Stimulated activated CD4-positive, alpha-beta T cell treated with anti-CD3 and anti-CD28 coated beads, Interleukin-12 subunit alpha, Interleukin-12 subunit beta, amount 100 ng/mL, for 24 hours (primary cell): ENCODE measurements at regions not wholly inside any gene's neighbourhood (a gene's known extent, or its start where the extent isn't known, plus 50 kb on each side); places are given as distances from the start of the nearest gene placed in this dataset.

Experiments used
- DNase-seq, 2 experiments: peaks; one replicate each; pipeline ENCODE4 v3.0.0-alpha.2; 2020; ENCODE audit warnings: low read depth in 2 of 2

GRCh38 chr2:145654746-145655145, 1134.8 kb upstream of the ZEB2 start:
- no peak for DNase-seq

DNA sequence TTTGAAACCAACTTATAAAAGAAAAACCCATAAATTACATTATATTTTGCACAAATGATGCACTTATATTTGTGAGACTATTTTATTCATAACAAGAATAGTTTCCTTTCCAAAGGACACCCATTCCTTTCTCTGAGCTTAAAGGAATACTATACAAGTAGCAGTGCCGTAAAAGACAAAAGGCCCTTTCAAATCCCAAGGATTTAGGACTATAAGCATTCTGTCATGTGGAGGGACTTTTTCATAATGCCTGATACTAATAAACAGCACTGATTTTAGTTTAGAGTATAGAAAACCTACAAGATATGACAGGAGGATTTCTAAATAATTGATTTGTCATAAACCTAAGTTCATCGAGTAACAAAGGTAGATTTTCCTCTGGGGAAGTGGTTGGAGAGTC, 1134.2 kb upstream of the ZEB2 start:
- no peak for DNase-seq

DNA sequence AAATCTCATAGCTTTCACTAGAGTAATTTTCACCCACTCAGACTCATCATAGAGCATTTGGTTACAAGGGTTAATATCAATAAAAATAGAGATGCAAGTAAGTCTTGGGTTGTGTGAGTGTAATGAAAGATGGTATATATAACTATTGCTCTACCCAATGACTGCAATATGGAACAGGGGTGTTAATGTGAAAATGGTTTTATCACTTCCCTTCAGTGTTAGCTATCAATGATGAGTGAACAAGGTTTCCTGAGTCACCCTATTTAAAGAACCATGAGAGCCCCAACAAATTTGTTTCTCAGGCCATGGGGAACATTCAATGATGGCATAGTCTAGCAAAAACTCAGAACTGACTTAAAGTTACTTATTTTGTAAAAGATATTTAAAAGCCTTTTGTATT, 1133.6 kb upstream of the ZEB2 start:
- DNase-seq = no peak

DNA sequence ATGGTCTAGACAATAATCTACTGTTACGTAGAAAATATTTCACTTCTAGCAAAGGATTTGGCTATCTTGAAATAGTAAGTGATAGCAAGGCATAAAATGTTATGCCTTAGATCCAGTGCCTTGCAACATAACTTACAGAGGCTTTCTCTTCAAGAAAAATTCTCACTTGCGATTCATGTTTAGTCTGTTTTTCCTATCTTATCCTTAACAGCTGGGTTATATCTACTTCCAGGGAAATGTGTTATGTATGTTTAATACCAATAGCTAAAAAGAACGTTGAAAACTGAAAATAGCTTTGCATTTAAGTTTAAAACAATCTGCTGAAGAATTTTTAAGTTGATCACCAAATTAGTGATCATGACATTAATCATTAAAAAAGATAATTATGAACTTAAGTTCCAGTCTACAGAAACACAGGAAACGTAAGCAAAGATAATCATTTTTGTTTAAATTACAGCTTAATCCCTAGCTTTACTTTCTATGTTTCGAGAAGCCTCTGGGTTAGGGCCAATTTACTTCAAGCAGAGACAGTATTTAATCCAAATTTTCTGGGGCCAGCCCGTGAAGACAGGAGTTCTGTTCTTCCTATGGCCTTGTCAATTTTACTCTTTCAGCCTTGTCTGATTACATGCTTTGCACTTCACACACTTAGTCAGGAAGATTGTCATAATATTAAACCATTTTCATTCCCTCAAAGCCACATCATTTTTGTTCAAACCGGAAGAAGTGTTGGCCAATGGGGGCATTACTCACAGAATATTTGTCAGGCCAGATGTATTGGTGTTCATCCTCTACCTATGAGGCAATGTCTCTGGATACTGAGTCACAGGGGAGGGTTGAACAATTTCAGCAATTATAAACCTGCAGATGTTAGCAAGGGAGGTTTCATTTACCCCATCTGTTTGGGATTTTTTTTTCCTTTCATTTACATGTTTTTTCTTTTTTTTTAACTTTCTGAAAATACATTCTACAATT, 1132.9 kb upstream of the ZEB2 start:
- no peak for DNase-seq

DNA sequence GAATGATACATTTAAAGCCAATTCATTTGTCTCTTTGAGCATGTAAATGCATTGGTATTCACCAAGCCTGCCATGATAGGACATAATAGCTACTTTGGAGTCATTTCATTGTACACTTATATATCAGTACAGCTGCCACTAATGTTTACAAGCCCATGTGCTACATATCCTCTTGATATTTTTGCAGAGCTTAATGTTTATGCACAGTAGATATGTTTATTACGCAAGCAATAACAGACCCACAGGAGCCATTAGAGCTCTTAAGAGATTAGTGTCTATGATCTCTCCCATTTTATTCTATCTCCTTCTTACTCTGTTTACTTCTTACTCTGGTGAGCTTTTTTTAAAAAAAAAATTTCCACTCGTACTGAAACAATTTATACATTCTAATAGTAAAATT, 1132.1 kb upstream of the ZEB2 start:
- DNase-seq = no peak

DNA sequence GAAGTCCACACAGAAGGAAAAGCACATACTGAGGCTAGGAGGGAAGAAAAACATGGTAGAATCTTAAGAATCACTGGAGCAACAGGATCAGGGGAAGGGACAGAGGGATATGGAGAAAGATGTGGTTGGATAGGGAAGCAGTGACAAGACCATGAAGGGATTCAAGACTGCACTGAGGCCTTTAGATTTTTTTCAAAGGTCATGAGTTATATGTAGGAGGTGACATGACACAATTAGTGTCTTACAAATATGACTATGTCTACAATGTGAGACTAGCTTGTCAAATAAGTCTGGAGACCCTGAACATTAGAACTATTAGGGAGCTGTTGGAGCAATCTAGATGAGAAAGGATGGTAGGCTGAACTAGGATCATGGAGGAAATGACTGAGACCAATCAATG, 1130.3 kb upstream of the ZEB2 start:
- DNase-seq = no peak

DNA sequence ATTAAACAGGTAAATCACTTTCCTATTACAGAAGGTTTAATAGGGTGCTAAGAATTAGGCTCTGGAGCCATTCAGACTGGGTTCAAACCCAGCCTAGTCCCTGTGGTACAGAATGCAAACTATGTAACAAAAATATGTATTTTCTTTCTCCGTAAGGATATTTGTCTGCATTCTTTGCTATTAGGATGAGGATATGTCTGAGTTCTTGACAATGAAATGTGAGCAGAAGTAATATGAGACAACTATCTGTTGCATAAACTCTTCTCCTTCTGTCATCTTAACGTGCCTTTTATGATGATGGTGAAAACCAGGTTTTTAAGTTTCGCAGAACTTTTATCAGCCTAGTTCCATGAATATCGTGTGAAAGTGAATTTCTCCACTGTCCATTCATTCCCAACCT, 1129.1 kb upstream of the ZEB2 start:
- DNase-seq = no peak

DNA sequence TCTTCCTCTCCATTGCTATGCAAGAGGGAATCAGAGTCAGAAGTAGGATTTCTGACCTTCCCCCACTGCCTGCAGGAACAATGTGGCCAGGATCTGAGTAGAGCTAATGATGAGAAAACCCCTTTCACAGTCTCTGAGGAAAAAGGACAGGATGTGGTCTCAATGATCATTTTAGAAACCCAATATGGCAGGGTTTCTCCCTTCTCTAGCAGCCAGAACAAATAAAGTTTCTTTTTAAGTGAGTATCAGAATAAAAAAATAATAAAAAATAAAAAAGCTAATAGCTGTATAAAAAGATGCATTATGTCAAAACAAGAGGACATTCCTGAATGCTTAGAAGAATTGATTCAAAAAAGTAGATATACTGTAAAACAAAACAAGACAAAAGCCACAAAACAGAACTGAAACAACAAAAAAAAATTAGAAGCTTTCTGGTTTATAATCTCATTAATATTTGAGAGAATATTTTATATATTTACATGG, 1124.9 kb upstream of the ZEB2 start:
- DNase-seq = no peak

DNA sequence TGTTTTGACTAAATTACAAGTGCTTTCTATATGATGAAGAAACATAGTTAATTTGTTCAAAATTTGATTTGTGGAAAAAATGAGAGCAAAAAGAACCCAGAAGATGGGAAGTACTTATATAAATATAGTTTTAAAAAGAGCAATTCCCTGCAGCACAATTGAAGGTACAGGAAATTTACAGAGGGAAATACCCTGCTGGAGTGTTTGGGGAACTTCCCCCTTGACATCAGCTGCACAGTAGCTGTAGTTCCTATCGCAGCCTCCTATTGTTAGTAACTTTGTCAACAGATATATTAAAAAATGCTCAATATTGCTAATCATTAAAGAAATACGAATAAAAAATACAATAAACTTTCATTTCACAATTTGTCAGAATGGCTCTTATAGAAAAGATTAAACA, 1118.8 kb upstream of the ZEB2 start:
- no peak for DNase-seq

GRCh38 chr2:145635706-145636427, 1115.9 kb upstream of the ZEB2 start:
- DNase-seq = no peak

DNA sequence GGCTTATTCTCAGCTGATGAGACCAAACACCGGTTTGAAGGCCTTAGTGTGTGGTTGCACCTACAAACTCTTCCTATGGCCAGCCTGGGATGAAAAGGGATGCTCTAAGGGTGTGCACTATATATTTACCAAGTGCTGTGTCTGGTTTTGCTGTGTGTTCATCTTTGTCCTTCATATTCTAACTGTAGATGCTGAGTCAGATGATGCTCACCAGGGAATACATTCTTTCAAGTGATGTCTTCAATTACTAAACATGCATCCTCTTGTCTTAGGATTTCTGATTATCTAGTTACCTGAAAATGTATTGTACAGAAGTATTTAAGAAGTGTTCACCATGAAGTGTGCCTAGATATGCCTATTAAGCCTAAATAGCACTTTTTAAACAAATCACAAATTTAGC, 1111.6 kb upstream of the ZEB2 start:
- no peak for DNase-seq

GRCh38 chr2:145626301-145626700, 1106.4 kb upstream of the ZEB2 start:
- no peak for DNase-seq

GRCh38 chr2:145625111-145625510, 1105.2 kb upstream of the ZEB2 start:
- no peak for DNase-seq

DNA sequence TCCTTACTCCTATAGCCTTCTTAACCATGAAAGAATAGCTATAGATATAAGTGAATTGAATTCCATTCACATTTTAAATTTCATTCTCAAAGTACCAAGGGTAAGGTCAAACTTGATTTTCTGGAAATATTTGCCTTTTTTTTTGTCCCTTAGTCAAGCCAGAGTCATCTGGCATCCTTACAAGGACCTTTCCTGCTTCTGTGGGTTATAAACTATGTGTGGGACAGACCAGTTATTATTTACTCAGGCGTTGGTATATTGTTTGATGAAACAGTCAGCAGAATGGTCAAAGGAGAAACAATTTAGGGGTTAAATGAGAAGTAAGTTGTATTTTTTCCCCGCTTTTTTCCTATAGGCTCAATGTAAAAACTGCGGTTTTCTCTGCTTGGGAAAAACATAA, 1103.2 kb upstream of the ZEB2 start:
- no peak for DNase-seq

DNA sequence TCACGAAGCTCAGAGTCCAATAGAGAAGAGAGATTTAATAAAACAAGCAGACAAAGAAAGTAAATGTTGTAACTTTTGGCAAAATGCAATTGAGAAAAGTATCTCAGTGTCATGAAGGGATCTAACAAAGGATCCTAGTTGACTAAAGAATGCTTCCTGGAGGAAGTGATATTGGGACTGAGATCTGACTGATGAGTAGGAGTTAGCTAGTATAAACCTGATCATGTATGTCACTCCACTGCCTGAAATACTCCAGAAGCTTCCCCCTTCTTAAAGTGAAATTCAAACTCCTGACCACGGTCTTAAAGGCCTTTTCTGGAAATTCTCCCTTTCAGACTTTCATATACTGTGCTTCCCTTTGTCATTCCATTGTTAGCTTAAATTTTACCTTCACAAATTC, 1102.4 kb upstream of the ZEB2 start:
- no peak for DNase-seq

DNA sequence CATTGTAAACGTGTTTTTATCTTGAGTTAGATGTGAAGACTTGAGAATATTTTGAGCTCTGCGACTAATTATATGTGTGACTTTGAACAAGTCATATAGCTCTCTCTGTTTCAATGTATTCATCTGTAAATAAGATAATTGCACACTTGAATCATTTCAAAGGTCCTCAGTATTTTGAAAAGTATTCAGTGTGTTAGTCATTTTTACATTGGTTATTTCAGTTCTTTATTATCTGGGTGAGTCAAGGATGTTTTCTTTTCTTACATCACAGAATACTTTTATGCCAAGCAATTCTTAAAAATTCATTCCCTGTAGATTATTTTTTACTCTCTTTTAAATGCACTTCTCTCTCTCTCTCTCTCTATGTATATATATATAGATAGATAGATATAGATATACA, 1098.0 kb upstream of the ZEB2 start:
- DNase-seq = no peak

DNA sequence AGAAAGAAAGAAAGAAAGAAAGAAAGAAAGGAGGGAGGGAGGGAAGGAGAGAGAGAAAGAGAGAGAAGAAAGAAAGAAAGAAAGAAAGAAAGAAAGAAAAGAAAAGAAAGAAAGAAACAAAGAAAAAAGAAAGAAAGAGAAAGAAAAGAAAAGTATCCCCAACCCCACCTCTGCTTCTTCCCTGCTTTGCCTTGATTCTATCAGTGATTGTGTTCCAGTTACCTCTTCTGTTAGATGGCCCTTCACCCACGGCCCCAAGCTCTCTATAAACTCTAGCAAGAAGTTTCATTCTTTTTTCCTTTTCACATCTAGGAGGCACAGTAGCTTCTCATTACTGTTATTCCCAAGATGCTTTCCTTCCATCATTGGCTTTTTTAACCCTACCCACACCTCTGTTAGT, 1097.5 kb upstream of the ZEB2 start:
- no peak for DNase-seq

- no peak for DNase-seq
Measured at GRCh38 chr2:145615626-145616025, 1095.7 kb upstream of the ZEB2 start.

GRCh38 chr2:145609951-145610350, 1090.0 kb upstream of the ZEB2 start:
- DNase-seq = no peak

GRCh38 chr2:145601361-145601925, 1081.5 kb upstream of the ZEB2 start:
- no peak for DNase-seq

DNA sequence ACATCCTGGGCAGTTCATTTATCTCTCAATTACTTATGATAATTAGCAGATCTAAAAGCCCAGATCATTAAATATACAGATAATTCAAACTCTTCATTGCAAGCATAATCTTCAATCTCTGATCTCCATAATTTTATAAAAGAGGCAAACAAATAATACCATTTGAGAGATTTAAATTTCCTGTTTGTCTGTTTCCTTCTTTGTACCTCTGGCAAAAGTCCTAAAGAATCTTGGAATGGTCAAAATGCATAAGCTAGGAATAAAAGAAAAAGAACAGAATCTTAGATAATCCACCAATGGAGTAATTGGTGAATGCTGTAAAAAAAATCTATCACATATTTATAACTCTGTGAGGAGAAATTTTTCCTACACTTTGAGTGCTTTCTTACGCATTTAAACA, 1080.9 kb upstream of the ZEB2 start:
- no peak for DNase-seq

DNA sequence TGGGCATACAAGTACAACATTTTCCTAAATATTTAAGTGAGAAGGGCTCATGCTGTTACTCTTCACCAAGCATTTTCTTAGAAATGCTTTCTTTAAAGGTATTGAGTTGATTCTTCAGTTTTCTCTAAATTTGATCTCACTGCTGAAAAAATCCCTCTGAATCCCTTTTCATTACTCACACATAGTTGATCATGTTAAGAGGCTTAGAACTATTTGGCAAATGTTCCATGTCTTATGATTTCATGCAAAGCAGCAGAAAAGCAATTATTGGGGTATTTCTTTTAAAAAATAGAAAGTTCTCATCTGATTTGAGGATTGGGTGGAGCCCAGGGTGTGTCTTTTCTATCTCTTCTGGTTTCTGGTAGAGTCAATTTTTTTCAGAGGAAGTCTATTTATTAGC, 1079.8 kb upstream of the ZEB2 start:
- no peak for DNase-seq

DNA sequence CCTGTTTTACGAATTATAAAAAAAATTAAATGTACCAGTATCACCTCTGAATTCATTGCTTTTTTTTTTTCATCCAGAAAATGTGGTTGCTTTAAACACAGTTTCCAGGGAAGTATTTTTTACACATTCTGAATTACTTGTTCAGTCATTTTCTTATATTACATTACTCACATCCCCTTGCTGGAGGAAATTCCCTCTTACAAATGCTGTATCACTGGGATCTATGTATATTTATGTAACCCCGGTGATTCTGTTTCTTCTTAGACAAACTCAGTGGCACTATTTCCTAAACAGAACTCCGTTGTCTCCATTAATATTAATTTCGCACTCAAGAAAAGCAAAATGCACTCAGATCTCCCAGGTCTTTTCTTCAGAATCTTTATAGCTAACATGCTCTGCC, 1078.5 kb upstream of the ZEB2 start:
- DNase-seq = no peak
